GM18505 (cell line): ENCODE measurements at regions not wholly inside any gene's neighbourhood (a gene's known extent, or its start where the extent isn't known, plus 50 kb on each side); places are given as distances from the start of the nearest gene placed in this dataset.
"Not testable (repeated sequence)": the region's sequence is repeated elsewhere in the genome, so short reads cannot be mapped to it uniquely, and the experiment has no call there.

Experiments
- ATAC-seq: cut with Tn5 transposase; IDR thresholded peaks from one replicate; pipeline ENCODE4 v1.9.1; 2021; ENCODE audit not compliant: unreplicated experiment
- POLR2A ChIP-seq: IDR thresholded peaks from 4 replicates; pipeline ENCODE4 v1.6.1; 2011; ENCODE audit warnings: borderline replicate concordance; ENCODE audit not compliant: insufficient read depth, insufficient read length; ENCODE audit errors: extremely low read depth

DNA sequence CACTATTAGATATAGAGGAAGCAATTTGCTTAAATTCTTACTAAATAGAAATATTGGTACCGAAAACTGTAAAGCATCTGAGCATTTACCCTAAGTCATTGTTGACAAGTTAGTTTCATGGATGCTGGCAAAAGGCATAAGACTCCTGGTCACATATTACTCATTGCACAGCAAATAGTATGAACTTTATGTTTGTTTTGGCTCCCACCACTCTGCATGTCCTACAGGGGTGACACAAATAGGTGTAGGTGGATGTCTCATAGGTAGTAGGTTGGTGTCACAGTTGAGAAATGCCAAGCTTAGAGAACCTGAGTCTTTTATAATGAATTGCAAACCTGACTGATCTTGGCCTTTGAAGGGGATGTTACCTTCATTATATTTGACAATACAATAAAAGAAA lies 199.6 kb upstream of the SEMA3D start:
- TF ChIP-seq POLR2A = no peak
- ATAC-seq = no peak

GRCh38 chr7:85384392-85384791 lies 197.5 kb upstream of the SEMA3D start:
- TF ChIP-seq POLR2A = no peak
- ATAC-seq = no peak

- TF ChIP-seq POLR2A = no peak
- ATAC-seq = no peak
Observed at GRCh38 chr7:85381212-85381611, 194.4 kb upstream of the SEMA3D start.

- TF ChIP-seq POLR2A = no peak
- ATAC-seq = no peak
Observed at GRCh38 chr7:85376589-85376988, 189.7 kb upstream of the SEMA3D start.

GRCh38 chr7:85356916-85357315 lies 170.1 kb upstream of the SEMA3D start:
- ATAC-seq = no peak
- no peak for TF ChIP-seq POLR2A

DNA sequence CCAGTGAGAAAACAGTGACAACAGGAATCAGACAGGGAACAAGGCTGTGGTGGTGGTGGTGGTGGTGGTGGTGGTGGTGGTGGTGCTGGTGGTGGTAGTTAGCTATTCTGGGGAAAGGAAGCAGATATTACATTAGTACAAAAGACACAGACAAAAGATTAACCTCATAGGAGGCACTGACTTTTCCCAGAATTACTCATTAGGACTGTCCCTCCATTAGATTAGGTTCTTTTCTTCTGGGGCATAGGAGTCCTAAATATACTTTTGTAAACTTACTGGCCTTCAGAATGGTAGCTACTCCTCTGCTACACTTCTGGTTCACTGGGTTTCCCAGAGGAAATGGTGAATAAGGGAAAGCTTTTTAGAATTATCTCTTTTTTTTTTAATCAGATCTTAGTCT lies 156.6 kb upstream of the SEMA3D start:
- TF ChIP-seq POLR2A = no peak
- no peak for ATAC-seq

DNA sequence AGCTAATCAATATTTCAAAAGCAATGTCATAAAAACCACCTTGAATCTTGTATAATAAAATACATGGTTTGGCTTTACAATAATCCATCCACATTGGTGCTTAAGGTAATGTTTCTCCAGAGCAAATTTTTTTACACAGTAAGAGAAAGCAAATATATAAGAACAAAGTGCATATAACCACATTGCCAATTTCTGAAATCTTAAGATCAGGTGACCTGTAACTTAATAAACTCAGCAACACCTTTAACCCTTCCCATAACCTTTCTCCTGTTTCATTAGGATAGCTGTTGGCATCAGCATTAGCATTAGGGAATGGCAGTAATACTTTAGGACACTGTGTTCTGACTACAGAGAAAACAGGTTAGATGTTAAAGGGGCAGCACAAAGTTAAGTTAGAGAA lies 155.9 kb upstream of the SEMA3D start:
- no peak for ATAC-seq
- TF ChIP-seq POLR2A = no peak

- no peak for ATAC-seq
- no peak for TF ChIP-seq POLR2A
Observed at GRCh38 chr7:85341973-85342372, 155.1 kb upstream of the SEMA3D start.

- no peak for TF ChIP-seq POLR2A
- no peak for ATAC-seq
Observed at GRCh38 chr7:85341121-85341520, 154.3 kb upstream of the SEMA3D start.

DNA sequence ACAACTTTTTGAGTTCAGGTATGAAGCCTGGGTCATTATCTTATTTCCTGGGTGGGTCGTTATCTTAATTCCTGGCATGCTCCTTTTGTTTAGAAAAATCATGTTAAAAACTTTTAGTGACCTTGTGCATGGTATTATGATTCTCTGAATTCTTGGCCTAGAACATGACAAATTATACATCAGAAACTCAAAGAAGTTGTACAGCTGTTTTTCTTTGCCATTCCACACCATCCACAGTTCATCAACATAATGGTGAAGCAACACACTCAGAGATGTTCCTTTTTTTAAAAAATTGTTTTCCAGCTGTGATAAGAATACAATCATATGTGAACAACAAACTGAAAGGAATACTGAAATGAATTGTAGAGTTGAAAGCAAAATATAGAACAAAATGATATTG lies 149.2 kb upstream of the SEMA3D start:
- no peak for TF ChIP-seq POLR2A
- ATAC-seq = no peak

DNA sequence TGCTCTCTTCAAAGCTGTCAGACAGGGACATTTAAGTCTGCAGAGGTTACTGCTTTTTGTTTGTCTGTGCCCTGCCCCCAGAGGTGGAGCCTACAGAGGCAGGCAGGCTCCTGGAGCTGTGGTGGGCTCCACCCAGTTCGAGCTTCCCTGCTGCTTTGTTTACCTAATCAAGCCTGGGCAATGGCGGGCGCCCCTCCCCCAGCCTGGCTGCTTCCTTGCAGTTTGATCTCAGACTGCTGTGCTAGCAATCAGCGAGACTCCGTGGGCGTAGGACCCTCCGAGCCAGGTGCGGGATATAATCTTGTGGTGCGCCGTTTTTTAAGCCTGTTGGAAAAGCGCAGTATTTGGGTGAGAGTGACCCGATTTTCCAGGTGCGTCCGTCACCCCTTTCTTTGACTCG lies 148.3 kb upstream of the SEMA3D start:
- not testable (repeated sequence) for ATAC-seq

GRCh38 chr7:85328456-85328998 lies 141.7 kb upstream of the SEMA3D start:
- no peak for TF ChIP-seq POLR2A
- no peak for ATAC-seq

DNA sequence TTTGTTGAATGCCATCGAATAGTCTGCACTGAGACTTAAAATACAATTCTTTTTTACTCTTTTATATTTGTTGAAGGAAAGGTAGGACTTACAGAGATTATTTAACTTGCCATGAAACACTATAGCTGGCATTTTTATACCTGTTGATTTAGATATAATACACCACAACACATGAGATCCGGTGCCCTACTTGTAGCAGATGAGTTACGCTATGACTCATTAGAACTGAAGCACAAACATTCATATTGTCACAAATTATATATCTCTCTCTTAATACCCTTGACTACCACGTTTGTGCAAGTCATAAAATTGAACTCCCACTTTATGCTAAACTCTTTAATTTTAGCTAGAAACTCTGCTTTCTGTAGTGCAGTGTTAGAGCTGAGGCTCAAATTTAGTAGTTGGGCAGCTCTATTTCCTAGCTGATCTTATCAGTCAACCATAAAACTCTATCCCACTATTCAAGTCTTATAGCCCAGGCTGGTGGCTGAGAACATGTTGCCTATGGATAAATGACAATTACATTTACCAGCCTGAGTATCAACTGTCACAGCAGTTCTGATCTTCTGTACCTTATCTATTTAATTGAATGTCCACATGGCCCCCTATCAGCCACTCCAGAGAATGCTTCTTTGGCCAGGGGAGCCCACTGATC lies 137.4 kb upstream of the SEMA3D start:
- TF ChIP-seq POLR2A = no peak
- ATAC-seq = no peak

- TF ChIP-seq POLR2A = no peak
- no peak for ATAC-seq
Observed at GRCh38 chr7:85322252-85322651, 135.4 kb upstream of the SEMA3D start.
